Activated T-cell treated with anti-CD3 and anti-CD28 coated beads, Interleukin-2, amount 50 U/mL, for 24 hours (primary cell): ENCODE measurements at regions not wholly inside any gene's neighbourhood (a gene's known extent, or its start where the extent isn't known, plus 50 kb on each side); places are given as distances from the start of the nearest gene placed in this dataset.

Experiments used
- DNase-seq: peaks from one replicate; pipeline ENCODE4 v3.0.0-alpha.2; 2020
- H3K27ac Mint-ChIP-seq: 2 replicates; pipeline ENCODE4 v1.8.0; 2020; ENCODE audit warnings: mild to moderate bottlenecking, mixed read lengths
- H3K27me3 Mint-ChIP-seq: 2 replicates; pipeline ENCODE4 v1.8.0; 2020; ENCODE audit warnings: mixed read lengths
- H3K36me3 Mint-ChIP-seq: 2 replicates; pipeline ENCODE4 v1.8.0; 2020; ENCODE audit warnings: low read depth, mixed read lengths
- H3K4me1 Mint-ChIP-seq: 2 replicates; pipeline ENCODE4 v1.8.0; 2020; ENCODE audit warnings: low read depth, mixed read lengths
- H3K4me3 Mint-ChIP-seq: 2 replicates; pipeline ENCODE4 v1.8.0; 2020; ENCODE audit warnings: mild to moderate bottlenecking, moderate library complexity, mixed read lengths
- H3K9me3 Mint-ChIP-seq: 2 replicates; pipeline ENCODE4 v1.8.0; 2020; ENCODE audit warnings: mixed read lengths

DNA sequence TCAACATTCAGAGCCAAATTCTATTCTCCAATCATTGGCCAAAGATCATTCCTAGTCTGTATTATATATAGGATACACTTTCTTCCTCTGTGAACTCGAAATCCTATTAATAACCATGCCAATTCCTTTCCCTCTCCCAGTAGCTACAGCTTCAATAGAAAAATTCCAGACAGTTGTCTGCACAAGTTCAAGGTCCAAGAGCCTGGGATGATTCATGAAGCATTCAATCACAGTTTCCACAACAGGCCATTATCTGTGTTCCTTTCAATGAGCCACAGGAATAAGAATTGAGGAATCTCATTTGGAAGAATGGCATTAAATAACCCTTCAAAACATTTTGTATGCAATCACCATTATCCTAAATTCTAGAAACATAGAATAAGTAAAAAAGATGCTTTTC is 437.4 kb downstream of the RMST start:
- no peaks in the 10 kb centered on the region for H3K4me1 Mint-ChIP-seq

DNA sequence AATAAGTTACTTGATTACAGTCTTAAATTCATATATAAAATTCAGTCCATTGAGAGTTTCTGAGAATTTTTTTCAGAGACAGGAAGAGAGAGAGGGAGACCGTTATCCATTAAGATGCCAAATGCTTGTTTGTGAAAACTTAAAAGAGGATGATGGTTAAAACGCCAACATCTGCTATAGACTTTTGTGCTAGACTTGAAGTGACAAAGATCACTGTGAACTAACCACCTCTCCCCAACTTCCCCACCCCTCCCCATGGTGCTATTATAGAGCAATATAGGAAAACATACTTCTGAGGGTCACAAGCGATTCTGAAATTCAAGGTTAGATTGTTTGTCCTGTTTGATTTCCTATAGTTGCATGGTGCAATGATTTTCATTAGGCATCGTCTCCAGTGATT is 440.8 kb downstream of the RMST start:
- Mint-ChIP-seq H3K27me3 (no peaks in the 10 kb centered on the region), H3K9me3 (no peaks in the 10 kb centered on the region), H3K27ac (no peak overlapping the region), H3K4me3 (no peak overlapping the region), H3K36me3 (no peaks in the 10 kb centered on the region), H3K4me1 (no peaks in the 10 kb centered on the region)
- no peak for DNase-seq

More for the DNA sequence above, 437.4 kb downstream of the RMST start:
- H3K27ac Mint-ChIP-seq = no peak overlapping the region
- no peak for DNase-seq
- no peaks in the 10 kb centered on the region for H3K27me3 Mint-ChIP-seq
- H3K36me3 Mint-ChIP-seq = no peaks in the 10 kb centered on the region
- H3K9me3 Mint-ChIP-seq = no peaks in the 10 kb centered on the region
- no peak overlapping the region for H3K4me3 Mint-ChIP-seq

DNA sequence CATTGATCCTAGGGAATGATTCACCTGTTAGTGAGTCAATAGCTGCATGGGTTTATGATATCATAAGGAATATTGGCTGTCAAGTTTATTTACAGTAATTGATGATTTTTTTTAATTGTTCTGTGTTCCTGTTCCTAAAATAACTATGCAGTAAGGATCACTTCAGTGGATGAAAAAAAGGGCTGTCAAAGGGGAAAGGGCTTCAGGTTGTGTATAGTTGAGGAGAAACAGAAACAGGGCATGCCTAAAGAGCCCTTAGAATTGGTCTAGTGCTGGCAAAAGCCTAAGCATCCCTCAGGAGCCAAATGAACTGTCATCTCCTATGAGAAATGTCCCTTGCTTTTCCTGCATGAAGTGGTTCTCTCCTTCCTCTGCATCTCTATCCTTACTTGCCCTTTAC is 444.9 kb downstream of the RMST start:
- Mint-ChIP-seq H3K4me1 (no peaks in the 10 kb centered on the region), H3K27ac (no peak overlapping the region), H3K4me3 (no peak overlapping the region), H3K27me3 (no peaks in the 10 kb centered on the region), H3K36me3 (no peaks in the 10 kb centered on the region), H3K9me3 (no peaks in the 10 kb centered on the region)
- no peak for DNase-seq

DNA sequence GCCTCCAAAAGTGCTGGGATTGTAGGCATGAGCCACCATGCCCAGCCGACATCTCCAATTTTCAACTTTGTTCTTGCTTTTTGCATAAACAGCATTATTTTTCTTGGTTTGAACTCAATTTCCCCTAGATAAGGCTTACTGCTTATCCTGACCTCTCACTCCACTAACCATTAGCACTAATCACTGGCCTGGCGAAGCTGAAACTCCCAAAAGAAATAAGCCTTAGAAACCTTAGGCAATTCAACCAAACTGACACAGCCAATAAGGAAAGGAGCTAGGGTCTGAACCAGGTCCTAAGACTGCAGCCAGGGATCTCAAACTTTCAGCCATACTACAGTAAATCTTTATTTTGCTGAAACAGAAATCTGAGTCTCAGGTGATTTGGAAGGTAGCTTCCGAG is 448.0 kb downstream of the RMST start:
- H3K27ac Mint-ChIP-seq = no peak overlapping the region
- H3K27me3 Mint-ChIP-seq = no peaks in the 10 kb centered on the region

DNA sequence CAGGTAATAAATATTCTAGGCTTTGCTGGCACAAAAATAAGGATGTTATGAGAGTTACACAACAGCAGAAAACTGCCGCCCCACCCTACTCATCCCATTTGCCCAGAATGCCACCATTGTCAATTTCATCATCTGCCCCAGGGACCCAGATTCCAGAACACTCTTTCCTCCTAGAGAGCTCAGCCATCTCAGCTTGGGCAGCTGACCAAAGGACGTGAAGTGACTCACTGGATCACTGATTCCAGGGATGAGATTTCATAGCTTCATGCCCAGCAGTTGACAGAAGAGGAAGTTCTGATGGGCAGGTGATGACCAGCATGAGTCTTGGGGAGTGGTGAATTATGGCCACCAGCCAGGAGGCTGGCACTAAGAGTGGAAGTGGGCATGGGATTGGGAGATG is 450.3 kb downstream of the RMST start:
- Mint-ChIP-seq H3K27me3 (no peaks in the 10 kb centered on the region), H3K4me3 (no peak overlapping the region), H3K27ac (no peak overlapping the region), H3K9me3 (no peaks in the 10 kb centered on the region), H3K4me1 (no peaks in the 10 kb centered on the region), H3K36me3 (no peaks in the 10 kb centered on the region)
- no peak for DNase-seq

More for the DNA sequence above, 448.0 kb downstream of the RMST start:
- Mint-ChIP-seq H3K36me3 (no peaks in the 10 kb centered on the region), H3K4me1 (no peaks in the 10 kb centered on the region), H3K4me3 (no peak overlapping the region), H3K9me3 (no peaks in the 10 kb centered on the region)
- no peak for DNase-seq

DNA sequence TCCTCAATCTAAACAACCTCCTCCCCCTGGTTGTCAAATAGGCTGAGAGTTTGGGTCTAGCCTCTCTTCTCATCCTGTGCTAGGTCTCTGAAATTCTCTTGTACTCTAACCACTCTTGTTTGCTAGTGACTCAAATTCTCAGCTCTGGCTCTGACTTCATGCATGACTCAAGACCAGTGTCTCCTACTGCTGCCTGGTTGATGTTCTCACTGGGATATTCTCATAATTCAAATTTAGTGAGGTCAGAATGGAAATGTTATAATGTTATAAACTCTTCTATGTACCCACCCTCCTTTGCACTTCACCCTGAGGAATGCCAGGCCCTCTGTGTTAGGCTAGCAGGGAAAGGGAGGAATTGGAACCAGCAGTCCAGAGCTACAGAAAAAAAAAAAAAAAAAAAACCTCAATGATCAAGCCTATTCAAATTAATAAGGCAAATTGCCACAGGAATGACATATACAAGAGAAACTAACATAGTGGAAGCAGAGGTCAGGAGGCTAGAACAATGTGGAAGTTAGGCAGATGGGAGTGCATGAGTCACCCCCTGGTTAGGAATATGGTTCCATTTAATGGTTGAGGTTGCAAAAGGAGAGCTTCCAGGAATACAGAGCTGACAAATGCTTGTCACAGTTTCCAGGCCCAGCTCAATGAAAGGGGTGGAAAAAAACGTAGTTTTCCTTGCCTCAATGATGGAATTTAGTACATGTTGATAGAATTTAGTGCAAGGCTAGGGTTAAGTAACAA is 459.5 kb downstream of the RMST start:
- no peak overlapping the region for H3K27ac Mint-ChIP-seq
- H3K9me3 Mint-ChIP-seq = no peaks in the 10 kb centered on the region
- no peak overlapping the region for H3K4me3 Mint-ChIP-seq
- DNase-seq = no peak
- no peaks in the 10 kb centered on the region for H3K4me1 Mint-ChIP-seq
- no peaks in the 10 kb centered on the region for H3K36me3 Mint-ChIP-seq
- H3K27me3 Mint-ChIP-seq = no peaks in the 10 kb centered on the region

DNA sequence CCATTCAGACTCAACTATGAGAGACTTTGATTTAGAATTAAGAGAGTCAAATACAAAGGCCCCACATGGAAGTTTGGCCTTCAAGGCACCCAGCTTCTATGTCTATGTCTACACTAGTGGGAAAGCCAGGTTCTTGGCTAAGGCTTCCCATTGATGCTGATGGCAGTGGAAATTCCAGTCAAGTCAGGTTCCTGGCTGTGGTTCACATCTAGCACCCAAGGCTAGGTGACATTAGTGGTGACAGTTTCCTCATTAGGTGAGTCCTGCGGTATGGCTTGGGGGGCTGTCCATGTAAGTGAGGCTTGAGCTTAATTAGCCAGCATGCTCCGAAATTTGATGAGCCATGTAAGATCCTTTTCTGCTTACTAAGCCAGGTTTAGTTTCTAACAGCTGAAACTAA is 460.9 kb downstream of the RMST start:
- no peaks in the 10 kb centered on the region for H3K9me3 Mint-ChIP-seq
- H3K36me3 Mint-ChIP-seq = no peaks in the 10 kb centered on the region

DNA sequence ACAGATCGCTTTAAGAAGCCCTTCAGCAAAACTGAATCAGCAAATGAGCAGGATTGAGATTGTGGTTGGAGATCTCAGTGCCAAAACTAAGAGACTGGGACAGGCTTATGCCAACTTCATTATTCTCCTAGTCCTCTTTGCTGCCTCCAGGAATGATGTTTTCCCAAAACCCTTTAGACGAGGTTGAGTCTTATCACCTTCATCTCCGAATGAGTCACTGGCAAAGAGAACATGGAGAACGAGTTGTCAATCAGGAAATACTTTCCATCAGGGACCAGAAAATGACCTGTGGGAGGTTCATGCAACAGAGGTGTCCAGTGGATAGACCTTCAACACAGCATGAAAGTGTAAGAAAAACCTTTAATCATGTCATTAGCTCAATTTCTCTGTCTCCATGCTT is 461.5 kb downstream of the RMST start:
- H3K4me3 Mint-ChIP-seq = no peak overlapping the region
- no peaks in the 10 kb centered on the region for H3K27me3 Mint-ChIP-seq
- DNase-seq = no peak
- H3K9me3 Mint-ChIP-seq = no peaks in the 10 kb centered on the region
- H3K36me3 Mint-ChIP-seq = no peaks in the 10 kb centered on the region
- H3K27ac Mint-ChIP-seq = no peak overlapping the region
- H3K4me1 Mint-ChIP-seq = no peaks in the 10 kb centered on the region

More for the DNA sequence above, 460.9 kb downstream of the RMST start:
- Mint-ChIP-seq H3K4me3 (no peak overlapping the region), H3K27me3 (no peaks in the 10 kb centered on the region), H3K27ac (no peak overlapping the region), H3K4me1 (no peaks in the 10 kb centered on the region)
- no peak for DNase-seq

DNA sequence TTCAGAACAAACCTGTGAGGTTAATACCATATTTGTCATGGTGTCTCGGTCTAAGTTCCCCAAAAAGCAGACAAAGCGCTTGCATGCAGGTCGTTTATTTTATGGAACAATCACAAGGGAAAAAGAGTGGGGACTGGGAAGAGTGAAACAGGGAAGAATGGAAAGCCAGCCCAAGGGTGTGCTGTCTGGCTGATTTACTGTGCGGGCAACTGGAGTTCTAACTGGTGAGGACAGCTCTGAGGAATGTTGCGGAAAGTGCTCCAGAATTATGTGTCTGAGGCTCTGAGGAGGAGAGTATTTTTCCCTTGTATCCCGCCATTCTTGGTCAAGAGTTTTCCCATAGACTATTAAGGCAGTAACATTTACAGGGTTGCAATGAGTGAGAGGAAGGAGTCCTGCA is 465.4 kb downstream of the RMST start:
- Mint-ChIP-seq H3K4me1 (no peaks in the 10 kb centered on the region), H3K9me3 (no peaks in the 10 kb centered on the region), H3K36me3 (no peaks in the 10 kb centered on the region), H3K27ac (no peak overlapping the region), H3K4me3 (no peak overlapping the region), H3K27me3 (no peaks in the 10 kb centered on the region)
- DNase-seq = no peak

DNA sequence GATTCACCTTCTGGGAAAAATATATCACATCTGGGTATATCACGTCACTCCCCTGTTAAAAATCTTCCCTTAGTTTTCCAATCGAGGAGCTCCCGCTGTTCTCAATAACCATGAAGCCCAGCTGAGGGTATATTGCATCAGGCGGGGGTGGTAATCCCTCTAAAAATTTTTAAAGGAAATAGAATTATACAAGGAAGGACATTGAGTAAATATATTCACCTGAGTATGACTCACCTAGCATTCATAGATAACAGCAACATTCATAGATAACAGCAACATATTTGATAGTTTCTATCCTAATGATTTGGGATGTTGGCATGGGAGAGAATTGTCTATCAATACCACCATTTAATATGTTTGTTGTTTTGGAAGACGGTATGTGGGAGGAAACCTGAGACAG is 473.6 kb downstream of the RMST start:
- Mint-ChIP-seq H3K27ac (no peak overlapping the region), H3K9me3 (no peaks in the 10 kb centered on the region), H3K27me3 (no peaks in the 10 kb centered on the region), H3K36me3 (no peaks in the 10 kb centered on the region), H3K4me3 (no peak overlapping the region), H3K4me1 (no peaks in the 10 kb centered on the region)
- no peak for DNase-seq

DNA sequence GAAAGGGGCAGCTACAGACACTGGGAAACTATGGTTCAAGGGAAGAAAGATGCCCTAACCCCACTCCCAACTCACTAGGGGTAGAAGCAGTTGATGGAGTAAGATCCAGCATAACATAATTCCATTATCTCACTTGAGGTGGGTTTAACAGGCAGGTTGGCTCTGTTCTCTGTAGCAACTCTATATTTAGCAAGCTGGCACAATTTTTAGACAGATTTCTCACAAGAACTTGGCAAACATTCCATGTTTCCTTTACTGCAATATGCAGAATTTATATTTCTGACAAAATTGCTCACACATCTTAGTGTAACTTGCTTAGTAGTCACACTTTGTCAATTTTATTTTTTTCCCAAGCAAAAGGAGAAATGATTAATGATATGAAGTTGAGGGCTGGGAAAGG is 475.4 kb downstream of the RMST start:
- H3K36me3 Mint-ChIP-seq = no peaks in the 10 kb centered on the region
- no peaks in the 10 kb centered on the region for H3K9me3 Mint-ChIP-seq
- H3K4me3 Mint-ChIP-seq = no peak overlapping the region
- H3K4me1 Mint-ChIP-seq = no peaks in the 10 kb centered on the region
- no peak for DNase-seq
- no peaks in the 10 kb centered on the region for H3K27me3 Mint-ChIP-seq
- H3K27ac Mint-ChIP-seq = no peak overlapping the region

DNA sequence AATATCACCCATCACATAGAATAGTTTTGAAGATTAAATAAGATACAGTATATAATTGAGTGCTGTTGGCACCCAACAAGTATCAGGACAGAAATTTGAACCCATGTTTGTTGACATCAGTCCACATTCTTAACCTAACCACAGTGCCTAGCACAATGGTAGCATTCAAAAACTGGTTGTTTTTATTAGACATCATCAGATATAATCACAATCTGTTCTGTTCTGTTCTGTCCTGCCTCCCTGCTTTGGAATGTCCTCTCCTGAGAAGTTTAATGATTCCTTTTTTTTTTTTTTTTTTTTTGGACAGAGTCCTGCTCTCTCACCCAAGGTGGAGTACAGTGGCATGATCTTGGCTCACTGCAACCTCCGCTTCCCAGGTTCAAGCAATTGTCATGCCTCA is 476.6 kb downstream of the RMST start:
- Mint-ChIP-seq H3K27ac (no peak overlapping the region), H3K4me3 (no peak overlapping the region), H3K27me3 (no peaks in the 10 kb centered on the region), H3K36me3 (no peaks in the 10 kb centered on the region), H3K9me3 (no peaks in the 10 kb centered on the region), H3K4me1 (no peaks in the 10 kb centered on the region)
- DNase-seq = no peak

DNA sequence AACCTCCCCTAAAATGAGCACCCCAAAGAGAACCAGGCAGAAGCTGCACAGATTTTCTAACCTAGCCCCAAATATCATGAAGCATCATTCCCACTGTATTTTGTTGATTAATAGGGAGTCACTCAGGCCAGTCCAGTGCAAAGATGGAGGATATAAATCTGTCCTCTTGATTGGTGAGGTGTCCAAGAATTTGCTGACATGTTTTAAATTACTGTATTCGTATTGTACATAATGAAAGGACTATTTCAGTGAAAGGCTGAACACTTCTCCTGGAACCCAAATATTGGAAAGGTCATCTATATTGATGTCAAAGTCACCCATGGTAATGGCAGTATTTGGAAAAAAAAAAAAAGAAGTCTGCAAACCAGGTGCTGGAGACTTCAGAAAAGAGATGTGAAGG is 477.5 kb downstream of the RMST start:
- Mint-ChIP-seq H3K36me3 (no peaks in the 10 kb centered on the region), H3K27me3 (no peaks in the 10 kb centered on the region), H3K4me3 (no peak overlapping the region)

DNA sequence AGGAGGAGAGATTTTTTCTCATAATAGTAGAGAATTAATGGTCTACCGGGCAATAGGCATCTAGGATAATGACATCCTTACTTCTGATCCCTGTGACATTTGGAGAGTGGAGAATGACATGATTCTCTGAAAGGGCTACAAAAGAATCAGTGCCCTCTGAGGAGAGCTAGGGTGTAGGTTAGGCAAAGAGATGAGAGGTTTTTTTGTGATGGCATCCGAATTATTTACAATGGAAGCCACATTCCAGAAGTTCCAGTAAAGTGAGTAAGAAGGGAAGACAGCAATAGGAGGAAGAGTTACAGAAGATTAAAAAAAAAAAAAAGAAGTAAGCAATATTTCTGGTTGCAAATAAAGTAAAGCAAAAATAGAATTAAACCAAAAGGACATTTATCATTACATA is 478.0 kb downstream of the RMST start:
- no peak for DNase-seq
- Mint-ChIP-seq H3K27me3 (no peaks in the 10 kb centered on the region), H3K9me3 (no peaks in the 10 kb centered on the region), H3K4me3 (no peak overlapping the region), H3K4me1 (no peaks in the 10 kb centered on the region), H3K36me3 (no peaks in the 10 kb centered on the region), H3K27ac (no peak overlapping the region)

More for the DNA sequence above, 477.5 kb downstream of the RMST start:
- DNase-seq = no peak
- Mint-ChIP-seq H3K27ac (no peak overlapping the region), H3K9me3 (no peaks in the 10 kb centered on the region), H3K4me1 (no peaks in the 10 kb centered on the region)

DNA sequence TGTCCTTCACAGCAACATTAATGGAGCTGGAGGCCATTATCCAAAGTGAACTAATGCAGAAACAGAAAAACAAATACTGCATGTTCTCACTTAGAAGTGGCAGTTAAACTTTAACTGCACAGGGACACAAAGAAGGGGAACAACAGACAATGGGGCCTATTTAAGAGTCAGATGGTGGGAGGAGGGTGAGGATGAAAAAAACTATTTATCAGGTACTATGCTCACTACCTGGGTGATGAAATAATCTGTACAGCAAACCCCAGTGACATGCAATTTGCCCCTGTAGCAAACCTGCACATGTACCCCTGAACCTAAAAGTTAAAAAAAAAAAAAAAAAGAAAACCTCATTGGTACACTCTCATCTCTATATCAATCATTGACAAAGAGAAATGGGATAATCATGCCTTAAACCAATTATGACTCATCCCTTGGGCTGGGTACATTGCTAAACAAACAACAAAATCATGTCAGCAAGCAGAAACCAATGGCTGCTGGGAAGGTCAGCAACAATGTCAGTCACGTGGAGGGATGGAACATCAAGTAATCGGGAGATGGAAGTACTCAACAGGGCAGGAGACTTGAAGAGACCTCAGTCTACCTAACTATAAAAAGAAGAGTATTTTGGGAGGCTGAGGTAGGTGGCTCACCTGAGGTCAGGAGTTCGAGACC is 479.2 kb downstream of the RMST start:
- H3K4me1 Mint-ChIP-seq = no peaks in the 10 kb centered on the region
- no peaks in the 10 kb centered on the region for H3K9me3 Mint-ChIP-seq
- H3K27me3 Mint-ChIP-seq = no peaks in the 10 kb centered on the region
- H3K27ac Mint-ChIP-seq = no peak overlapping the region
- no peaks in the 10 kb centered on the region for H3K36me3 Mint-ChIP-seq
- H3K4me3 Mint-ChIP-seq = no peak overlapping the region
- DNase-seq = no peak
